ENCODE measurements at regions not wholly inside any gene's neighbourhood (a gene's known extent, or its start where the extent isn't known, plus 50 kb on each side); places are given as distances from the start of the nearest gene placed in this dataset.

DNA sequence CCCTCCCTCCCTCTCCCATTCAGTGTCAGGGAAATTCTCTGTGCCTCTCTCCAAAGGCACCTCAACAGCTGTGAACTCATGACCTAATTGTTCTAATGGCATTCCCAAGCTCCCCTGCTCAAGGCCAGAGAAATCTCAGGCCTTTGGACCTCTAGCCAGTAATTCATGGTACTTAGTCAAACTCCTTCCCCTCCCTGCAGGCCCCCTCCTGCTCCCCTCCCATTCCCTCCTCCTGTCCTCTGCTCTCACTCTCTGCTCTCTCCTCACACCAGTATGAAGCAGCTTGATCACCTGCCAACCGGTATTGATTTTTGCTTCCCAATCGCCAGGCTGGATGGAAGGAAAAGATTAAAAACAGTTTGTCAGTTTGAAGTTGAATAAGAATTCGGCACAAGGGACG is 370.5 kb upstream of the PBX1 start:
- TF ChIP-seq, protein P1, sequence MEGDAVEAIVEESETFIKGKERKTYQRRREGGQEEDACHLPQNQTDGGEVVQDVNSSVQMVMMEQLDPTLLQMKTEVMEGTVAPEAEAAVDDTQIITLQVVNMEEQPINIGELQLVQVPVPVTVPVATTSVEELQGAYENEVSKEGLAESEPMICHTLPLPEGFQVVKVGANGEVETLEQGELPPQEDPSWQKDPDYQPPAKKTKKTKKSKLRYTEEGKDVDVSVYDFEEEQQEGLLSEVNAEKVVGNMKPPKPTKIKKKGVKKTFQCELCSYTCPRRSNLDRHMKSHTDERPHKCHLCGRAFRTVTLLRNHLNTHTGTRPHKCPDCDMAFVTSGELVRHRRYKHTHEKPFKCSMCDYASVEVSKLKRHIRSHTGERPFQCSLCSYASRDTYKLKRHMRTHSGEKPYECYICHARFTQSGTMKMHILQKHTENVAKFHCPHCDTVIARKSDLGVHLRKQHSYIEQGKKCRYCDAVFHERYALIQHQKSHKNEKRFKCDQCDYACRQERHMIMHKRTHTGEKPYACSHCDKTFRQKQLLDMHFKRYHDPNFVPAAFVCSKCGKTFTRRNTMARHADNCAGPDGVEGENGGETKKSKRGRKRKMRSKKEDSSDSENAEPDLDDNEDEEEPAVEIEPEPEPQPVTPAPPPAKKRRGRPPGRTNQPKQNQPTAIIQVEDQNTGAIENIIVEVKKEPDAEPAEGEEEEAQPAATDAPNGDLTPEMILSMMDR (IDR thresholded peaks at IDR 0.05) = no peak
- TF ChIP-seq POLR2A (IDR thresholded peaks at IDR 0.05) = no peak
